Heart right ventricle (tissue), 16 donors: ENCODE measurements at regions not wholly inside any gene's neighbourhood (a gene's known extent, or its start where the extent isn't known, plus 50 kb on each side); places are given as distances from the start of the nearest gene placed in this dataset.

Experiments used
- ATAC-seq, 8 donors: fragments of 200-7000 bp; cut with Tn5 transposase; one replicate each; pipeline ENCODE4 v1.9.1; 2020; ENCODE audit warnings: mild to moderate bottlenecking in 8 of 8, moderate library complexity in 8 of 8, moderate number of reproducible peaks in 1 of 8
- DNase-seq, 2 donors: peaks; one replicate each; pipeline ENCODE4 v3.0.0-alpha.2; 2020
- H3K27ac ChIP-seq, 10 donors: fragments of 200-600 bp; sonication (generic) in 2 of 10; one replicate each; pipeline versions ENCODE4 v1.5.0 to v1.8.0; 2020 to 2022; ENCODE audit warnings: mild to moderate bottlenecking in 3 of 10
- H3K27me3 ChIP-seq, 7 donors: fragments of 200-600 bp; one replicate each; pipeline ENCODE4 v1.8.0; 2021 to 2022; ENCODE audit warnings: mild to moderate bottlenecking in 2 of 7
- H3K36me3 ChIP-seq, 9 donors: fragments of 200-600 bp; sonication (generic) in 1 of 9; one replicate each; pipeline versions ENCODE4 v1.5.0 to v1.8.0; 2020 to 2022; ENCODE audit warnings: mild to moderate bottlenecking in 2 of 9
- H3K4me1 ChIP-seq, 9 donors: fragments of 200-600 bp; sonication (generic) in 1 of 9; one replicate each; pipeline versions ENCODE4 v1.5.0 to v1.8.0; 2020 to 2022; ENCODE audit warnings: mild to moderate bottlenecking in 4 of 9
- H3K4me3 ChIP-seq, 10 donors: fragments of 200-600 bp; sonication (generic) in 2 of 10; one replicate each; pipeline versions ENCODE4 v1.5.0 to v1.8.0; 2020 to 2022; ENCODE audit warnings: mild to moderate bottlenecking in 7 of 10, moderate library complexity in 2 of 10
- H3K9me3 ChIP-seq, 11 donors: fragments of 200-600 bp in 10 of 11; sonication (generic) in 2 of 11; one replicate each; pipeline versions ENCODE4 v1.5.0 to v1.8.0; 2013 to 2022; ENCODE audit warnings: mild to moderate bottlenecking in 2 of 11, control low read depth in 1 of 11, moderate library complexity in 1 of 11
- WGBS, 2 donors: extraction: QIAGEN DNeasy Blood & Tissue Kit; methylation state at CpG; one replicate each; pipeline ENCODE4 v1.1.7; 2013; ENCODE audit warnings: inconsistent platforms in 1 of 2; 5-methylcytosine and 5-hydroxymethylcytosine counted together
- intact Hi-C, 10 donors: fragments of 100-400 bp; cut with DNase I; formaldehyde crosslinking; loops; one replicate each; pipeline versions ENCODE4 v1.11.1 to v1.14.2; 2022
- TF ChIP-seq, protein P1 (sequence below), 9 donors: fragments of 200-600 bp; sonication (generic) in 2 of 9; IDR thresholded peaks; one replicate each; pipeline versions ENCODE4 v1.5.0 to v1.8.0; 2021 to 2022; ENCODE audit warnings: antibody characterized with exemption in 9 of 9, mild to moderate bottlenecking in 5 of 9, moderate library complexity in 1 of 9
- donor health status: Arrhythmogenic right ventricular cardiomyopathy.
- donor health status: ischemic (EF 13 %, LVEDD 7.1; RV severe dilation, severe dysfunction).
- donor health status: healthy with polysubstance abuse.
- donor health status: DM: no; HTN: yes; CAD: no.
- donor health status: DM: no; HTN: no; CAD: no.
- donor health status: ischemic (EF 25% LVEDD 6.9; RV normal size, moderate dysfunction).
- donor health status: ischemic (EF 25% LVEDD 5.7; RV mildly dilated, moderate dysfunction).
- donor health status: healthy.
- donor health status: DM: yes; HTN: yes; CAD: no.
- donor health status: Ischemic cardiomyopathy.
- donor health status: ischemic (EF 35%, LVEDD 5.7; RV mildly dilated, moderate dysfunction).
- donor health status: nonischemic (EF 11% LVEDD 7.7; RV severe dilation, severe dysfunction).
- donor health status: DM: yes; HTN: yes; CAD: no.
- donor health status: PGD.
- donor health status: ischemic (EF 29% LVEDD 5.4; RV normal size, mild dysfunction).
- donor health status: nonischemic (EF 23%, LVEDD 6.1; RV moderate dilation, normal function).

DNA sequence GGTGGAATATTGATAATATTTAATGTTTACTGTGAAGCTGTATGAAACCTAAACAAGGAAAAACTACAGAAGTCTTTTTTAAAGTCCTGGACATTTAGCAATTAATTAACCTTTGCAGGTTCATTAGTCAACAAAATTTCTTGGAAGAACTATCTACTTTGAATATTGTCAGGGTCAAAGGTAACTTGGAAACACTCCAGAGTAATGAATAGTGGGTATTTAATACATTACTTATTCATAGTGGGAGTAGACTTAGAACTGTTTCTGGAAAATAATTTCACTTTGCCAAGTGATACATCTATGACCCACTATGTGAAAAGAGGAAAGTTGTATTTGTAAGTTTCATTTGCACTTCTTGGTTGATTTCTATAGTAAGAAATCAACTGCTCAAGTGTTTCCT is 319.1 kb downstream of the TFAP2B start:
- TF ChIP-seq, protein P1, sequence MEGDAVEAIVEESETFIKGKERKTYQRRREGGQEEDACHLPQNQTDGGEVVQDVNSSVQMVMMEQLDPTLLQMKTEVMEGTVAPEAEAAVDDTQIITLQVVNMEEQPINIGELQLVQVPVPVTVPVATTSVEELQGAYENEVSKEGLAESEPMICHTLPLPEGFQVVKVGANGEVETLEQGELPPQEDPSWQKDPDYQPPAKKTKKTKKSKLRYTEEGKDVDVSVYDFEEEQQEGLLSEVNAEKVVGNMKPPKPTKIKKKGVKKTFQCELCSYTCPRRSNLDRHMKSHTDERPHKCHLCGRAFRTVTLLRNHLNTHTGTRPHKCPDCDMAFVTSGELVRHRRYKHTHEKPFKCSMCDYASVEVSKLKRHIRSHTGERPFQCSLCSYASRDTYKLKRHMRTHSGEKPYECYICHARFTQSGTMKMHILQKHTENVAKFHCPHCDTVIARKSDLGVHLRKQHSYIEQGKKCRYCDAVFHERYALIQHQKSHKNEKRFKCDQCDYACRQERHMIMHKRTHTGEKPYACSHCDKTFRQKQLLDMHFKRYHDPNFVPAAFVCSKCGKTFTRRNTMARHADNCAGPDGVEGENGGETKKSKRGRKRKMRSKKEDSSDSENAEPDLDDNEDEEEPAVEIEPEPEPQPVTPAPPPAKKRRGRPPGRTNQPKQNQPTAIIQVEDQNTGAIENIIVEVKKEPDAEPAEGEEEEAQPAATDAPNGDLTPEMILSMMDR (IDR thresholded peaks at IDR 0.05): no peak
- Histone ChIP-seq H3K27ac (no peak overlapping the region), H3K36me3 (no peaks in the 10 kb centered on the region), H3K27me3 (no peaks in the 10 kb centered on the region), H3K4me3 (no peak overlapping the region), H3K9me3 (peaks cover 0 to 24% (median 0%) of the 10 kb centered on the region in 11 donors), H3K4me1 (no peaks in the 10 kb centered on the region)
- intact Hi-C loops: loop anchor here in 1 of 10 donors (5.0 kb wide), 1 partner anchor 830 kb away; no protein-coding TSS in a partner anchor
- DNase-seq: no peak
- ATAC-seq: no peak

DNA sequence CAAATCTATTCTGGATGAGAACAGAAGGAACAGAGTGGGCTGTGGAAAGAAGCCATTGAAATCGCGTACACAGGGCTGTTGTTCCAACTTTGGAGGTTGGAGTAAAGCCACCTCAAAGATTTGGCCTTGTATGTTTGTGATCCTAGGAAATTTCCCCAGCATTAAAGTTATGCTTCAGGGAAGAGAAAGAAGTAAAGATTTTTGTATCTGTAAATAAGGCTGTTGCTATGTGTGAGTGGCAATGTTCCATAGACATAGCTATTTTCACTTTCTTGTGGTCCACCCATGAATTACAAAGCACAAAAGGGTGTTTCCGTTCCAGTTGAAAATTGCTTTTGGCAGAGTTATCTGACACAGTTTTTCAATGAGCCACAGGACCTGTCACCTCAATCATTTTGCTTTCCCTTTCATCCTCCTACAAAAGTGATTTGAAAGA is 321.3 kb downstream of the TFAP2B start:
- TF ChIP-seq, protein P1 (IDR thresholded peaks at IDR 0.05): no peak
- no peaks in the 10 kb centered on the region for H3K27me3 ChIP-seq
- WGBS, 2 donors: 75 to 84% methylated on average over 3 of the region's 3 CpGs
- no peaks in the 10 kb centered on the region for H3K36me3 ChIP-seq
- ATAC-seq (no peak), DNase-seq (no peak)
- intact Hi-C loops: loop anchor here in 1 of 10 donors (5.0 kb wide), 1 partner anchor 833 kb away; no protein-coding TSS in a partner anchor
- no peak overlapping the region for H3K4me3 ChIP-seq
- no peak overlapping the region for H3K27ac ChIP-seq
- H3K4me1 ChIP-seq: no peaks in the 10 kb centered on the region
- H3K9me3 ChIP-seq: peaks cover 0 to 23% (median 0%) of the 10 kb centered on the region in 11 donors

DNA sequence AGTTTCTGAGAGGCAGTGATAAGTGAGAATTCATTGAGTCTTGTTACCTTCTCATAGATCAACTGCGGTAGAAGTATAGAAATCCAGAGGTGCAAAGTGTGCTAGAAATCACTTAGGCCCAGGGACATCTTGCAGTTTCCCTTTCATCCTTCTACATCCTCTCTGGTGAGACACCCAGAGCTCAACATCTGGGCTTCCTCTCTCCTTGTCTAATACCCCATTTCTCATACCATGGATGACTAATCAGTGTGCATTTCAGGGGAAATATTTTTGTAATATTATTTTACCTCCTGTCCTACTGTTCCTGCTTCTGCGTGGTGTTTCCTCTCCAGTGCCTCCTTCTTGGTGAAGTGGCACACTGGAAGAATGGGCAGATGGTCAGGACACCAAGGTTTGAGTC is 322.4 kb downstream of the TFAP2B start:
- WGBS, 2 donors: 69 to 73% methylated on average over 2 of the region's 2 CpGs
- Histone ChIP-seq H3K4me3 (no peak overlapping the region), H3K27ac (no peak overlapping the region), H3K27me3 (no peaks in the 10 kb centered on the region), H3K4me1 (no peaks in the 10 kb centered on the region), H3K36me3 (no peaks in the 10 kb centered on the region), H3K9me3 (peaks cover 0 to 17% (median 0%) of the 10 kb centered on the region in 11 donors)
- ATAC-seq (no peak), DNase-seq (no peak)
- intact Hi-C loops: no loop called here
- TF ChIP-seq, protein P1 (IDR thresholded peaks at IDR 0.05): no peak

DNA sequence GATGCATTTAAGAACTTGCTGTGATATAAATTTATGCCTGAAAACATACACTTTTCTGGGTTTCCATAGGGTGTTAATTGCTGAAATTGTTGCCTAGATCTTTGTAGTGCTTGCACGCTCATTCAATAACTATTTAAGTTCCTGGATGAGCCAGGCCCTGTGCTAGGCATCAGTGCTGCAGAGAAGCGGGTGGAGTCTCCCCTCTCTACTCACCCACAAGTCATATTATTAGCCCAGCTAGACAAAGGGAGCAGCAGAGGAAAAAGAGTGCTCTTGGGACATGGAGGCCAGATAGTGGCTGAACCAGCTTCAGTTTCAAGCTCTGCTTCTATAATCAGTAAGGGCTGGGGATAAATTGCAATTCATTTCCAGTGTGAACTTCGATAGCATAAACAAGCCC is 329.1 kb downstream of the TFAP2B start:
- intact Hi-C loops: no loop called here

More for the DNA sequence above, 329.1 kb downstream of the TFAP2B start:
- no peaks in the 10 kb centered on the region for H3K27me3 ChIP-seq
- H3K9me3 ChIP-seq: peaks cover 0 to 12% (median 0%) of the 10 kb centered on the region in 11 donors
- H3K27ac ChIP-seq: no peak overlapping the region
- DNase-seq (no peak), ATAC-seq (no peak)
- H3K4me1 ChIP-seq: no peaks in the 10 kb centered on the region
- no peaks in the 10 kb centered on the region for H3K36me3 ChIP-seq
- TF ChIP-seq, protein P1 (IDR thresholded peaks at IDR 0.05): no peak
- 67 to 70% methylated on average over 3 of the region's 3 CpGs for WGBS, 2 donors
- no peak overlapping the region for H3K4me3 ChIP-seq
